Calu3 (cell line): ENCODE measurements at regions not wholly inside any gene's neighbourhood (a gene's known extent, or its start where the extent isn't known, plus 50 kb on each side); places are given as distances from the start of the nearest gene placed in this dataset.

Experiments
- BruUV-seq: library from RNA; stranded (reverse); fragments of 400-500 nt; replicated peaks from 2 replicates; lab custom pipeline; 2021; lab: Mats Ljungman, UMichigan
- CTCF ChIA-PET: fragments of 300-600 bp; sonication (Branson Sonifier 250); formaldehyde crosslinking; loops from one replicate; lab custom pipeline; 2022; ENCODE audit warnings: antibody characterized with exemption; lab: Charles Lee
- DNase-seq: peaks from one replicate; pipeline ENCODE4 v3.0.0; 2022
- H3K27ac Mint-ChIP-seq: one replicate; pipeline ENCODE4 v1.8.0; 2022; ENCODE audit warnings: mixed read lengths; ENCODE audit not compliant: unreplicated experiment
- H3K27me3 Mint-ChIP-seq: one replicate; pipeline ENCODE4 v1.8.0; 2022; ENCODE audit warnings: mixed read lengths; ENCODE audit not compliant: unreplicated experiment
- H3K36me3 Mint-ChIP-seq: one replicate; pipeline ENCODE4 v1.8.0; 2022; ENCODE audit warnings: mild to moderate bottlenecking, moderate library complexity, mixed read lengths; ENCODE audit not compliant: insufficient read depth, unreplicated experiment
- H3K4me1 Mint-ChIP-seq: one replicate; pipeline ENCODE4 v1.8.0; 2022; ENCODE audit warnings: mild to moderate bottlenecking, low read depth, mixed read lengths; ENCODE audit not compliant: unreplicated experiment
- H3K4me3 Mint-ChIP-seq: one replicate; pipeline ENCODE4 v1.8.0; 2022; ENCODE audit warnings: mild to moderate bottlenecking, low read depth, moderate library complexity, mixed read lengths; ENCODE audit not compliant: unreplicated experiment
- H3K9me3 Mint-ChIP-seq: one replicate; pipeline ENCODE4 v1.8.0; 2022; ENCODE audit warnings: low read depth, mixed read lengths; ENCODE audit not compliant: unreplicated experiment
- CTCF ChIP-seq: fragments of 200-600 bp; IDR thresholded peaks from one replicate; pipeline ENCODE4 v1.8.0; 2022; ENCODE audit warnings: antibody characterized with exemption; ENCODE audit not compliant: unreplicated experiment
- intact Hi-C: fragments of 100-400 bp; cut with micrococcal nuclease; formaldehyde crosslinking; loops from one replicate; pipeline ENCODE4 v1.10.0; 2022; ENCODE audit not compliant: unreplicated experiment

- Mint-ChIP-seq H3K4me1 (no peaks in the 10 kb centered on the region), H3K27me3 (no peaks in the 10 kb centered on the region), H3K9me3 (peaks cover 4% of the 10 kb centered on the region), H3K27ac (no peak overlapping the region), H3K4me3 (no peak overlapping the region), H3K36me3 (no peaks in the 10 kb centered on the region)
- CTCF ChIA-PET, result no interaction called here
- no TSS peak for BruUV-seq
- no peak for TF ChIP-seq CTCF
- intact Hi-C loops, result no loop called here
- DNase-seq, result no peak
Measured at GRCh38 chr1:166699613-166700012, 139.7 kb upstream of the POGK start.

- CTCF ChIA-PET, result no interaction called here
- intact Hi-C loops, result no loop called here
- no peaks in the 10 kb centered on the region for H3K27me3 Mint-ChIP-seq
- DNase-seq, result no peak
- H3K36me3 Mint-ChIP-seq, result no peaks in the 10 kb centered on the region
- no TSS peak for BruUV-seq
- no peak overlapping the region for H3K4me3 Mint-ChIP-seq
- no peaks in the 10 kb centered on the region for H3K4me1 Mint-ChIP-seq
- TF ChIP-seq CTCF, result no peak
- H3K27ac Mint-ChIP-seq, result no peak overlapping the region
- peaks cover 5% of the 10 kb centered on the region for H3K9me3 Mint-ChIP-seq
Measured at GRCh38 chr1:166700696-166701095, 138.6 kb upstream of the POGK start.

- Mint-ChIP-seq H3K27me3 (no peaks in the 10 kb centered on the region), H3K27ac (no peak overlapping the region), H3K36me3 (no peaks in the 10 kb centered on the region), H3K4me3 (no peak overlapping the region), H3K9me3 (peaks cover 8% of the 10 kb centered on the region), H3K4me1 (no peaks in the 10 kb centered on the region)
- BruUV-seq, result no TSS peak
- CTCF ChIA-PET, result no interaction called here
- intact Hi-C loops, result no loop called here
- no peak for DNase-seq
- no peak for TF ChIP-seq CTCF
Measured at GRCh38 chr1:166701603-166702100, 137.6 kb upstream of the POGK start.

GRCh38 chr1:166703141-166703540 lies 136.1 kb upstream of the POGK start:
- Mint-ChIP-seq H3K4me3 (no peak overlapping the region), H3K4me1 (no peaks in the 10 kb centered on the region), H3K36me3 (no peaks in the 10 kb centered on the region), H3K27me3 (no peaks in the 10 kb centered on the region), H3K27ac (no peak overlapping the region), H3K9me3 (peaks cover 8% of the 10 kb centered on the region)
- no peak for DNase-seq
- no peak for TF ChIP-seq CTCF
- CTCF ChIA-PET, result no interaction called here
- BruUV-seq, result no TSS peak
- intact Hi-C loops, result no loop called here
